WTC11 (cell line): ENCODE measurements at regions not wholly inside any gene's neighbourhood (a gene's known extent, or its start where the extent isn't known, plus 50 kb on each side); places are given as distances from the start of the nearest gene placed in this dataset.

Source experiments
- ATAC-seq: fragments of 200-7000 bp; cut with Tn5 transposase; 2 replicates; pipeline ENCODE4 v1.10.0; 2021; ENCODE audit warnings: mild to moderate bottlenecking, moderate library complexity
- CTCF ChIA-PET: fragments of 300-600 bp; sonication (Branson Sonifier 250); formaldehyde crosslinking; loops from one replicate; lab custom pipeline; 2021; ENCODE audit warnings: antibody characterized with exemption; lab: Charles Lee
- POLR2A ChIA-PET: fragments of 350-600 bp; sonication (Branson Sonifier 250); formaldehyde crosslinking; loops from one replicate; lab custom pipeline; 2021; ENCODE audit warnings: antibody characterized with exemption; lab: Charles Lee
- DNase-seq: peaks from one replicate; pipeline ENCODE4 v3.0.0; 2021; ENCODE audit warnings: low spot score
- H3K27ac Mint-ChIP-seq: 2 replicates; pipeline ENCODE4 v1.8.0; 2021; ENCODE audit warnings: mixed read lengths
- H3K27me3 Mint-ChIP-seq: 2 replicates; pipeline ENCODE4 v1.8.0; 2021; ENCODE audit warnings: low read depth, mild to moderate bottlenecking, moderate library complexity, mixed read lengths
- H3K36me3 Mint-ChIP-seq: 2 replicates; pipeline ENCODE4 v1.8.0; 2021; ENCODE audit warnings: mixed read lengths
- H3K4me1 Mint-ChIP-seq: 2 replicates; pipeline ENCODE4 v1.8.0; 2022; ENCODE audit warnings: mixed read lengths
- H3K4me3 Mint-ChIP-seq: 2 replicates; pipeline ENCODE4 v1.8.0; 2021; ENCODE audit warnings: mild to moderate bottlenecking, moderate library complexity, mixed read lengths
- H3K9me3 Mint-ChIP-seq: 2 replicates; pipeline ENCODE4 v1.8.0; 2021; ENCODE audit warnings: mixed read lengths
- ATF6 ChIP-seq: sonication (generic); formaldehyde crosslinking; IDR thresholded peaks from 2 replicates; pipeline ENCODE4 v1.8.1; 2023; ENCODE audit warnings: mild to moderate bottlenecking, missing genetic modification reagents
- E2F1 ChIP-seq: sonication (generic); formaldehyde crosslinking; IDR thresholded peaks from 2 replicates; pipeline ENCODE4 v1.8.0; 2022; ENCODE audit warnings: mild to moderate bottlenecking, missing genetic modification reagents
- E2F4 ChIP-seq: sonication (generic); formaldehyde crosslinking; IDR thresholded peaks from 2 replicates; pipeline ENCODE4 v1.8.1; 2022; ENCODE audit warnings: low read depth, mild to moderate bottlenecking, moderate library complexity, missing genetic modification reagents, borderline replicate concordance
- ESRRA ChIP-seq: sonication (generic); formaldehyde crosslinking; IDR thresholded peaks from 2 replicates; pipeline ENCODE4 v1.8.1; 2022; ENCODE audit warnings: mild to moderate bottlenecking, missing genetic modification reagents, borderline replicate concordance
- FOXJ3 ChIP-seq: sonication (generic); formaldehyde crosslinking; IDR thresholded peaks from 2 replicates; pipeline ENCODE4 v1.9.0; 2021; ENCODE audit warnings: missing genetic modification reagents, mild to moderate bottlenecking, borderline replicate concordance
- IRF1 ChIP-seq: sonication (generic); formaldehyde crosslinking; IDR thresholded peaks from 2 replicates; pipeline ENCODE4 v1.8.0; 2023; ENCODE audit warnings: missing genetic modification reagents
- KAT7 ChIP-seq: sonication (generic); formaldehyde crosslinking; IDR thresholded peaks from 2 replicates; pipeline ENCODE4 v1.8.1; 2023; ENCODE audit warnings: missing genetic modification reagents, mild to moderate bottlenecking, borderline replicate concordance
- NFYB ChIP-seq: sonication (generic); formaldehyde crosslinking; conservative IDR thresholded peaks from 2 replicates; pipeline ENCODE4 v1.8.0; 2022; ENCODE audit warnings: low read depth, missing genetic modification reagents
- NR3C1 ChIP-seq: sonication (generic); formaldehyde crosslinking; conservative IDR thresholded peaks from 2 replicates; pipeline ENCODE4 v1.8.1; 2023; ENCODE audit warnings: low read depth, mild to moderate bottlenecking, missing genetic modification reagents
- SMAD3 ChIP-seq: sonication (generic); formaldehyde crosslinking; IDR thresholded peaks from 2 replicates; pipeline ENCODE4 v1.8.0; 2022; ENCODE audit warnings: missing genetic modification reagents, mild to moderate bottlenecking, borderline replicate concordance
- SMAD4 ChIP-seq: sonication (generic); formaldehyde crosslinking; IDR thresholded peaks from 2 replicates; pipeline ENCODE4 v1.8.0; 2022; ENCODE audit warnings: mild to moderate bottlenecking, missing genetic modification reagents
- TEAD1 ChIP-seq: sonication (generic); formaldehyde crosslinking; IDR thresholded peaks from 2 replicates; pipeline ENCODE4 v1.8.0; 2022; ENCODE audit warnings: mild to moderate bottlenecking, missing genetic modification reagents
- ZNF232 ChIP-seq: sonication (generic); formaldehyde crosslinking; IDR thresholded peaks from 2 replicates; pipeline ENCODE4 v1.8.0; 2022; ENCODE audit warnings: mild to moderate bottlenecking, missing genetic modification reagents
- ZNF396 ChIP-seq: fragments of 250-450 bp; sonication (Bioruptor Pico); IDR thresholded peaks from 2 replicates; pipeline ENCODE4 v1.8.0; 2021; ENCODE audit warnings: mild to moderate bottlenecking, moderate library complexity, borderline replicate concordance
- TF ChIP-seq, protein P1 (sequence below): sonication (generic); formaldehyde crosslinking; IDR thresholded peaks from 2 replicates; pipeline ENCODE4 v1.8.0; 2022; ENCODE audit warnings: mild to moderate bottlenecking, missing genetic modification reagents
- TF ChIP-seq, protein P2 (sequence below): fragments of 250-450 bp; sonication (Bioruptor Pico); IDR thresholded peaks from 2 replicates; pipeline ENCODE4 v2.1.2; 2022; ENCODE audit warnings: mild to moderate bottlenecking, moderate library complexity
- TF ChIP-seq, protein P3 (sequence below): fragments of 250-450 bp; sonication (Bioruptor Pico); IDR thresholded peaks from 2 replicates; pipeline ENCODE4 v1.9.0; 2021; ENCODE audit warnings: mild to moderate bottlenecking
- TF ChIP-seq, protein P4 (sequence below): sonication (generic); formaldehyde crosslinking; IDR thresholded peaks from 2 replicates; pipeline ENCODE4 v1.8.1; 2023; ENCODE audit warnings: mild to moderate bottlenecking, missing genetic modification reagents, moderate library complexity

DNA sequence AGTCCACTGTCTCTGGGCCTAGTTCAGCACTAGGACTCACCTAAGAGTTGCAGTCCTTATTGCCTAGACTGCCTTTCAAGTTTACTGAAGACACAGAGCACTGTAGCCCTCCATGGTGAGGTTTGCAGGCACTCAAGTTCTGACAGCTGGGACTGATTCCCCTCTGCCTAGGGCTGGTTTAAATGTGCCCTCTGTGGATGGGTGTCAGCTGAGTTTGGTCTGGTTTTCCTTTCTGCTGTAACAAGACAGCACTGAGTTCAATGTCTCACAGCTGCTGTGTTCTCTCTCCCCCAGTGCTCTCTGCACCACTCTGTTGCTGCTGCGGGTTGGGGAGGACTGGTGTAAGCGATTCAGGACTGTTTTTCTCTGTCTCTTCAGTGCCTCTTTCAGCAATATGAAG lies 75.2 kb upstream of the C1orf21 start:
- Mint-ChIP-seq H3K4me1 (peaks cover 8% of the 10 kb centered on the region), H3K9me3 (peaks cover 9% of the 10 kb centered on the region), H3K36me3 (no peaks in the 10 kb centered on the region), H3K4me3 (no peak overlapping the region), H3K27ac (no peak overlapping the region), H3K27me3 (no peaks in the 10 kb centered on the region)
- no peak for ATAC-seq
- POLR2A ChIA-PET = no interaction called here
- DNase-seq = no peak
- CTCF ChIA-PET = interaction anchor here (3.2 kb wide), 1 partner anchor 352 kb away, joined by 15 read pairs; no protein-coding TSS in a partner anchor
- TF ChIP-seq E2F4 (CRISPR knock-in tag) = no peak
- TF ChIP-seq E2F1 (CRISPR knock-in tag) = no peak
- TF ChIP-seq SMAD3 (CRISPR knock-in tag) = no peak
- TF ChIP-seq ATF6 (CRISPR knock-in tag) = no peak
- TF ChIP-seq ZNF396 (CRISPR knock-in tag) = no peak
- TF ChIP-seq, protein P1, sequence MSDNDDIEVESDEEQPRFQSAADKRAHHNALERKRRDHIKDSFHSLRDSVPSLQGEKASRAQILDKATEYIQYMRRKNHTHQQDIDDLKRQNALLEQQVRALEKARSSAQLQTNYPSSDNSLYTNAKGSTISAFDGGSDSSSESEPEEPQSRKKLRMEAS (CRISPR knock-in tag) = no peak
- TF ChIP-seq NFYB (CRISPR knock-in tag) = no peak
- TF ChIP-seq SMAD4 (CRISPR knock-in tag) = no peak
- TF ChIP-seq, protein P2, sequence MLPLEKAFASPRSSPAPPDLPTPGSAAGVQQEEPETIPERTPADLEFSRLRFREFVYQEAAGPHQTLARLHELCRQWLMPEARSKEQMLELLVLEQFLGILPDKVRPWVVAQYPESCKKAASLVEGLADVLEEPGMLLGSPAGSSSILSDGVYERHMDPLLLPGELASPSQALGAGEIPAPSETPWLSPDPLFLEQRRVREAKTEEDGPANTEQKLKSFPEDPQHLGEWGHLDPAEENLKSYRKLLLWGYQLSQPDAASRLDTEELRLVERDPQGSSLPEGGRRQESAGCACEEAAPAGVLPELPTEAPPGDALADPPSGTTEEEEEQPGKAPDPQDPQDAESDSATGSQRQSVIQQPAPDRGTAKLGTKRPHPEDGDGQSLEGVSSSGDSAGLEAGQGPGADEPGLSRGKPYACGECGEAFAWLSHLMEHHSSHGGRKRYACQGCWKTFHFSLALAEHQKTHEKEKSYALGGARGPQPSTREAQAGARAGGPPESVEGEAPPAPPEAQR (CRISPR knock-in tag) = no peak
- TF ChIP-seq ESRRA (CRISPR knock-in tag) = no peak
- TF ChIP-seq, protein P3, sequence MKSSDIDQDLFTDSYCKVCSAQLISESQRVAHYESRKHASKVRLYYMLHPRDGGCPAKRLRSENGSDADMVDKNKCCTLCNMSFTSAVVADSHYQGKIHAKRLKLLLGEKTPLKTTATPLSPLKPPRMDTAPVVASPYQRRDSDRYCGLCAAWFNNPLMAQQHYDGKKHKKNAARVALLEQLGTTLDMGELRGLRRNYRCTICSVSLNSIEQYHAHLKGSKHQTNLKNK (CRISPR knock-in tag) = no peak
- TF ChIP-seq KAT7 (CRISPR knock-in tag) = no peak
- TF ChIP-seq NR3C1 (CRISPR knock-in tag) = no peak
- TF ChIP-seq IRF1 (CRISPR knock-in tag) = no peak
- TF ChIP-seq, protein P4, sequence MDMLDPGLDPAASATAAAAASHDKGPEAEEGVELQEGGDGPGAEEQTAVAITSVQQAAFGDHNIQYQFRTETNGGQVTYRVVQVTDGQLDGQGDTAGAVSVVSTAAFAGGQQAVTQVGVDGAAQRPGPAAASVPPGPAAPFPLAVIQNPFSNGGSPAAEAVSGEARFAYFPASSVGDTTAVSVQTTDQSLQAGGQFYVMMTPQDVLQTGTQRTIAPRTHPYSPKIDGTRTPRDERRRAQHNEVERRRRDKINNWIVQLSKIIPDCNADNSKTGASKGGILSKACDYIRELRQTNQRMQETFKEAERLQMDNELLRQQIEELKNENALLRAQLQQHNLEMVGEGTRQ (CRISPR knock-in tag) = no peak
- TF ChIP-seq ZNF232 (CRISPR knock-in tag) = no peak
- no peak for TF ChIP-seq FOXJ3 (CRISPR knock-in tag)
- no peak for TF ChIP-seq TEAD1 (CRISPR knock-in tag)
